ENCODE measurements at regions not wholly inside any gene's neighbourhood (a gene's known extent, or its start where the extent isn't known, plus 50 kb on each side); places are given as distances from the start of the nearest gene placed in this dataset.

DNA sequence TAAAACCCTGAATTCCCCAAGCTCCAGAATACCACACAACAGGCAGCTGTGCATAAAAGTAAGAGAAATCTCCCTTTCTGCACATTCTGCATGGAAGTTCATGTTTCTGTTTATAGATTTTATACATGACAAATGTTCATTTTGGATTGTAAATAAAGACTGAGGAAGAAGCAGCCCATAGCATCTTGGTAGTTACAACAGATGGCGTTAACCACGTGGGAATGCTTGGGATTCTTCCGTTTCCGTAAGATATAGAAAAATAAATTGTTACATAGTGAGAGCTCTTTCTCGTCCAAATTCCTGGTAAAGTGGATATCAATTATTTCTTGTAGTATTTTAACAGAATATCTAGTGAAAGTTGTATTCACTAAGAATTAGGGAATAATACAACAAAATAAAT lies 1016.5 kb downstream of the GRM8 start:
- no peak for TF ChIP-seq CTCF (IDR thresholded peaks at IDR 0.05; ENCODE audit: insufficient read depth, low read length, poor library complexity, severe bottlenecking)
- TF ChIP-seq EZH2phosphoT487 (conservative IDR thresholded peaks at IDR 0.05; ENCODE audit: low read length), result no peak

DNA sequence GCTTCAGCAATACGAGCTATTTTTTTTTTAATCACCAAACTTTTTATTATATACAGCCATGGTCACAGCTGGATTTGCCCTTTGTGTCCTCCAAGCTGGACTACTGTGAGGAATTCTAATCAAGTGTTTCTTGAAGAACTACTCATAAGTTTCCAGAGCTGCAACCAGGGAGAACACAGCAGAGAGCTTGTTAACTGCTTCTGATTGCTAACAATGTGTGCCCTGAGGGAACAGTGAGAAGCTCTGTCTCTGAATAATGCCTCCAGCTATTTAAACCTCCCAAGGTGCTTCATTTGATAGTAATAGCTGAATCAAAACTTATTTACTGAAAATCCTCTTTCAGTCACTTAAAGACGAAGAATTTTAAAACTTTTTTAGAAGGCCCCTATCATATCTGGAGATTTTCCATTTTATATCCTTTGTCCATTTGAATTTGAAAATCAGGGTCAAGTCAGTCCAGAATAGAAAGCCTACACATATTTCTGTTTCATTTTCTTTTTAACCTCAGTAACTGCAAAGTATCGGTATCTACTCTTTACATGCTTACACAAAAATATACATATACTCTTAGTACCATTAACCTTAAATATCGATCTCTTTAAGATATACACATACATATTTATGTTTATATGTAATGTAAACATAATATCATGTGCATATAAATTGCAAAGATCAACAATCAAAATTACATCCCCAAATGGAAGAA lies 1024.2 kb downstream of the GRM8 start:
- Histone ChIP-seq H3F3A (ENCODE audit: insufficient read depth) (no peaks in the 10 kb centered on the region), H3K27me3 (ENCODE audit: low read length) (no peaks in the 10 kb centered on the region), H4K20me1 (ENCODE audit: low read depth, low read length) (no peaks in the 10 kb centered on the region), H3K9me2 (replicated peaks; ENCODE audit: insufficient read depth, low read length) (no peaks in the 10 kb centered on the region), H3K9me3 (ENCODE audit: insufficient read depth, low read length) (no peaks in the 10 kb centered on the region), H3K9ac (ENCODE audit: low read length) (no peak overlapping the region), H3K27ac (ENCODE audit: low read depth, low read length) (no peak overlapping the region), H3K79me2 (ENCODE audit: insufficient read depth, low read length) (no peaks in the 10 kb centered on the region), H2AFZ (ENCODE audit: low read depth, low read length, severe bottlenecking) (no peak overlapping the region), H3K4me3 (ENCODE audit: insufficient read depth, low read length, poor library complexity, severe bottlenecking) (no peak overlapping the region), H3K4me2 (ENCODE audit: low read depth, low read length, poor library complexity, severe bottlenecking) (no peak overlapping the region), H3K36me3 (ENCODE audit: low read length) (no peaks in the 10 kb centered on the region)
- TF ChIP-seq EZH2phosphoT487 (conservative IDR thresholded peaks at IDR 0.05; ENCODE audit: low read length) (no peak), CTCF (IDR thresholded peaks at IDR 0.05; ENCODE audit: insufficient read depth, low read length, poor library complexity, severe bottlenecking) (no peak)

More for the DNA sequence above, 1016.5 kb downstream of the GRM8 start:
- H3K27ac ChIP-seq (ENCODE audit: low read depth, low read length), result no peak overlapping the region
- no peaks in the 10 kb centered on the region for H3K36me3 ChIP-seq (ENCODE audit: low read length)
- no peaks in the 10 kb centered on the region for H4K20me1 ChIP-seq (ENCODE audit: low read depth, low read length)
- no peaks in the 10 kb centered on the region for H3F3A ChIP-seq (ENCODE audit: insufficient read depth)
- H3K9me2 ChIP-seq (replicated peaks; ENCODE audit: insufficient read depth, low read length), result no peaks in the 10 kb centered on the region
- H3K9me3 ChIP-seq (ENCODE audit: insufficient read depth, low read length), result no peaks in the 10 kb centered on the region
- peak overlapping the region; percentile 48 for H3K4me2 ChIP-seq (ENCODE audit: low read depth, low read length, poor library complexity, severe bottlenecking)
- no peaks in the 10 kb centered on the region for H3K79me2 ChIP-seq (ENCODE audit: insufficient read depth, low read length)
- H3K9ac ChIP-seq (ENCODE audit: low read length), result no peak overlapping the region
- no peak overlapping the region for H3K4me3 ChIP-seq (ENCODE audit: insufficient read depth, low read length, poor library complexity, severe bottlenecking)
- H2AFZ ChIP-seq (ENCODE audit: low read depth, low read length, severe bottlenecking), result peak overlapping the region; percentile 89
- H3K27me3 ChIP-seq (ENCODE audit: low read length), result no peaks in the 10 kb centered on the region

GRCh38 chr7:126227643-126228042 lies 1025.1 kb downstream of the GRM8 start:
- H2AFZ ChIP-seq (ENCODE audit: low read depth, low read length, severe bottlenecking), result no peak overlapping the region
- no peak overlapping the region for H3K4me3 ChIP-seq (ENCODE audit: insufficient read depth, low read length, poor library complexity, severe bottlenecking)
- H3K9ac ChIP-seq (ENCODE audit: low read length), result no peak overlapping the region
- no peak overlapping the region for H3K4me2 ChIP-seq (ENCODE audit: low read depth, low read length, poor library complexity, severe bottlenecking)
- H3K9me2 ChIP-seq (replicated peaks; ENCODE audit: insufficient read depth, low read length), result no peaks in the 10 kb centered on the region
- no peaks in the 10 kb centered on the region for H3K27me3 ChIP-seq (ENCODE audit: low read length)
- no peaks in the 10 kb centered on the region for H3F3A ChIP-seq (ENCODE audit: insufficient read depth)
- H3K27ac ChIP-seq (ENCODE audit: low read depth, low read length), result no peak overlapping the region
- H3K9me3 ChIP-seq (ENCODE audit: insufficient read depth, low read length), result no peaks in the 10 kb centered on the region
- no peak for TF ChIP-seq CTCF (IDR thresholded peaks at IDR 0.05; ENCODE audit: insufficient read depth, low read length, poor library complexity, severe bottlenecking)
- no peak for TF ChIP-seq EZH2phosphoT487 (conservative IDR thresholded peaks at IDR 0.05; ENCODE audit: low read length)
- no peaks in the 10 kb centered on the region for H4K20me1 ChIP-seq (ENCODE audit: low read depth, low read length)
- H3K79me2 ChIP-seq (ENCODE audit: insufficient read depth, low read length), result no peaks in the 10 kb centered on the region
- H3K36me3 ChIP-seq (ENCODE audit: low read length), result no peaks in the 10 kb centered on the region
